ENCODE measurements at regions not wholly inside any gene's neighbourhood (a gene's known extent, or its start where the extent isn't known, plus 50 kb on each side); places are given as distances from the start of the nearest gene placed in this dataset.
"Not testable (repeated sequence)": the region's sequence is repeated elsewhere in the genome, so short reads cannot be mapped to it uniquely, and the experiment has no call there.

DNA sequence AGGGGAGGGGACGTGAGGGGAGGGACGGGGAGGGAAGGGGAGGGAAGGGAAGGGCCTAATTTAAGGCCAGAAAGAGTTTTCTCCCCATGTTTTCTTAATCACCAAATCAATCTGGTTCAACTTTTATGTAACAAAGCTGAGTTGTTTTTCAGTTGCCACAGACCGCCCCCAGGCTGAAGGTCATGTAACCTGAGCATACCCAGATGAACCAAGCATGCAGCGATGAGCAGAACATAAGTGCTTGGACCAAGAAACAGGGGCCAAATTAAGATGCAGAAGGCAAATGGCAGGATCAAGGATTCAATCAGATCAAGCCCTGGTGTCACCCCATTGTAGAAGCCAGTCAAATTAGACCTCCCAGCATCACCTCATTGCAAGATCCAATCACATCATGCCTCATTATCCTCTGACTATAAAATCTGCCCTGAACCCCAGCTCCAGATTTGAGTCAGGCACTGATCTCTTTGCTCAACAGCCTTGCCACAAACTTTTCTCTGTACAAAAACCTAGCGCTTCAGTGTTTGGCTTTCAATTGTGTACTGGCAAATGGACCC is 113.5 kb upstream of the TNPO1 start:
- DNase-seq (ENCODE audit: low read depth in 1 of 2, low spot score in 1 of 2) = no peak
- H3K27ac ChIP-seq = no peak overlapping the region
- H3K4me3 ChIP-seq = no peak overlapping the region
- TF ChIP-seq, protein P1, sequence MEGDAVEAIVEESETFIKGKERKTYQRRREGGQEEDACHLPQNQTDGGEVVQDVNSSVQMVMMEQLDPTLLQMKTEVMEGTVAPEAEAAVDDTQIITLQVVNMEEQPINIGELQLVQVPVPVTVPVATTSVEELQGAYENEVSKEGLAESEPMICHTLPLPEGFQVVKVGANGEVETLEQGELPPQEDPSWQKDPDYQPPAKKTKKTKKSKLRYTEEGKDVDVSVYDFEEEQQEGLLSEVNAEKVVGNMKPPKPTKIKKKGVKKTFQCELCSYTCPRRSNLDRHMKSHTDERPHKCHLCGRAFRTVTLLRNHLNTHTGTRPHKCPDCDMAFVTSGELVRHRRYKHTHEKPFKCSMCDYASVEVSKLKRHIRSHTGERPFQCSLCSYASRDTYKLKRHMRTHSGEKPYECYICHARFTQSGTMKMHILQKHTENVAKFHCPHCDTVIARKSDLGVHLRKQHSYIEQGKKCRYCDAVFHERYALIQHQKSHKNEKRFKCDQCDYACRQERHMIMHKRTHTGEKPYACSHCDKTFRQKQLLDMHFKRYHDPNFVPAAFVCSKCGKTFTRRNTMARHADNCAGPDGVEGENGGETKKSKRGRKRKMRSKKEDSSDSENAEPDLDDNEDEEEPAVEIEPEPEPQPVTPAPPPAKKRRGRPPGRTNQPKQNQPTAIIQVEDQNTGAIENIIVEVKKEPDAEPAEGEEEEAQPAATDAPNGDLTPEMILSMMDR (IDR thresholded peaks at IDR 0.05; ENCODE audit: low read depth, low read length) = no peak
- no peaks in the 10 kb centered on the region for H3K4me1 ChIP-seq (ENCODE audit: low read depth)
- no peaks in the 10 kb centered on the region for H3K9me3 ChIP-seq (ENCODE audit: low read depth)
- H3K36me3 ChIP-seq = no peaks in the 10 kb centered on the region
- no peaks in the 10 kb centered on the region for H3K27me3 ChIP-seq

DNA sequence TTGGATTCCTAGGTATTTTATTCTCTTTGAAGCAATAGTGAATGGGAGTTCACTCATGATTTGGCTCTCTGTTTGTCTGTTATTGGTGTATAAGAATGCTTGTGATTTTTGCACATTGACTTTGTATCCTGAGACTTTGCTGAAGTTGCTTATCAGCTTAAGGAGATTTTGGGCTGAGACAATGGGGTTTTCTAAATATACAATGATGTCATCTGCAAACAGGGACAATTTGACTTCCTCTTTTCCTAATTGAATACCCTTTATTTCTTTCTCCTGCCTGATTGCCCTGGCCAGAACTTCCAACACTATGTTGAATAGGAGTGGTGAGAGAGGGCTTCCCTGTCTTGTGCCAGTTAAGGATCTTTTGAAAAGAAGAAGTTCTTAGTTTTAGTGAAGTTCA is 114.4 kb upstream of the TNPO1 start:
- H3K9me3 ChIP-seq (ENCODE audit: low read depth); H3K27me3 ChIP-seq; H3K4me3 ChIP-seq; H3K36me3 ChIP-seq; H3K4me1 ChIP-seq (ENCODE audit: low read depth); DNase-seq (ENCODE audit: low read depth in 1 of 2, low spot score in 1 of 2); H3K27ac ChIP-seq: not testable (repeated sequence)

DNA sequence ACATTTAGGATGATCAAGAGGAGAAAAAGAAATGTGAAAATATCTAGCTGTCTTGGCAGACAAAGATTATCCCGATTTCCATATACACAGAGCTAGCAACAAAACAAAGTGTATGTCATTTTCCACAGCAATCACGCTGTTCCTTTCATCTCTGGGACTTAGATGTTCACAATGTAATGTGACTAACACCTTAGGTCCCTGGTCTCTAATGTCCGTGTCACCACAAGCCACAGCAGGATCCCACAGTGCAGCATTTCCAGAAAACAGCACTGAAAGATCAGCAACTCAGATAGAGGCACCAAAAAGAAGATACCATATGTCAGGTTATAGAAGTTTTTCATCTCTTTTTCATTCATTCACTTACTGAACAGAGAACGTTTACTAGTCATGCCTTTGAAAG is 118.0 kb upstream of the TNPO1 start:
- H3K36me3 ChIP-seq = no peaks in the 10 kb centered on the region
- TF ChIP-seq, protein P1 (IDR thresholded peaks at IDR 0.05; ENCODE audit: low read depth, low read length) = no peak
- no peak for DNase-seq (ENCODE audit: low read depth in 1 of 2, low spot score in 1 of 2)
- no peaks in the 10 kb centered on the region for H3K4me1 ChIP-seq (ENCODE audit: low read depth)
- peaks cover 4% of the 10 kb centered on the region for H3K9me3 ChIP-seq (ENCODE audit: low read depth)
- H3K27ac ChIP-seq = no peak overlapping the region
- no peak overlapping the region for H3K4me3 ChIP-seq
- H3K27me3 ChIP-seq = no peaks in the 10 kb centered on the region

DNA sequence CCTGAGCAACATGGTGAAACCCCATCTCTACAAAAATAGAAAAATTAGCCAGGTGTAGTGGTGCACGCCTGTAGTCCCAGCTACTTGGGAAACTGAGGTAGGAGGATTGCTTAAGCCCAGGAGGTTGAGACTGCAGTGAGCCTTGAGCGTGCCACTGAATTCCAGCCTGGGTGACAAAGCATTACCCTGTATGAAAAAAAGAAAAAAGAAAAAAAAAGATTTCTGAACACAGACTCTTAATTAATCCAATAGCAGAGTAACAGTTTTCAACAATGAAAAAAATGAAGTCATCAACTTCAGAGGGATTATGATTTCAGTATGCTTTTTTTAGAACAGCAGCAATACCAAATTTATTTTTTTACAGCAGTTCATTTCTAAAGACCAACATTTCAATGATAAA is 118.8 kb upstream of the TNPO1 start:
- H3K36me3 ChIP-seq = no peaks in the 10 kb centered on the region
- H3K4me3 ChIP-seq = no peak overlapping the region
- DNase-seq (ENCODE audit: low read depth in 1 of 2, low spot score in 1 of 2) = no peak
- no peak overlapping the region for H3K27ac ChIP-seq
- TF ChIP-seq, protein P1 (IDR thresholded peaks at IDR 0.05; ENCODE audit: low read depth, low read length) = no peak
- no peaks in the 10 kb centered on the region for H3K4me1 ChIP-seq (ENCODE audit: low read depth)
- peaks cover 4% of the 10 kb centered on the region for H3K9me3 ChIP-seq (ENCODE audit: low read depth)
- no peaks in the 10 kb centered on the region for H3K27me3 ChIP-seq

DNA sequence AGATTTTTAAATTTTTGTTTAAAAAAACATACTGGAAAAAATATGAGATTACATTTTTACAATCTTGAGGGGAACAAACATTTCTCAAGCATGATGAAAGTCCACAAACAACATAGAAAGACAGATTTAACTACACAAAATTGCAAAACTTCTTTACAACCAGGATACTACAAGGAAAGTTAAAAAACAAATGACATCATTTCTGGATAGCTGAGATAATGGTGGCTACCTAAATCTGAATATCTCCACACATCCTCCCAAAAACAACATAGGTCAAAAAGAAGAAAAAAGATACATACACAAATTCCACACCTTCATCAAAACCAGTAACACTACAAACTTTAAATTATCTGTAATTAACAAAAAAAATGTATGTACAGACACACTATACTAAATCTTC is 120.8 kb upstream of the TNPO1 start:
- Histone ChIP-seq H3K4me1 (ENCODE audit: low read depth) (no peaks in the 10 kb centered on the region), H3K27me3 (no peaks in the 10 kb centered on the region), H3K27ac (no peak overlapping the region), H3K9me3 (ENCODE audit: low read depth) (peaks cover 4% of the 10 kb centered on the region), H3K4me3 (no peak overlapping the region), H3K36me3 (no peaks in the 10 kb centered on the region)
- DNase-seq (ENCODE audit: low read depth in 1 of 2, low spot score in 1 of 2) = no peak
- TF ChIP-seq, protein P1 (IDR thresholded peaks at IDR 0.05; ENCODE audit: low read depth, low read length) = no peak

DNA sequence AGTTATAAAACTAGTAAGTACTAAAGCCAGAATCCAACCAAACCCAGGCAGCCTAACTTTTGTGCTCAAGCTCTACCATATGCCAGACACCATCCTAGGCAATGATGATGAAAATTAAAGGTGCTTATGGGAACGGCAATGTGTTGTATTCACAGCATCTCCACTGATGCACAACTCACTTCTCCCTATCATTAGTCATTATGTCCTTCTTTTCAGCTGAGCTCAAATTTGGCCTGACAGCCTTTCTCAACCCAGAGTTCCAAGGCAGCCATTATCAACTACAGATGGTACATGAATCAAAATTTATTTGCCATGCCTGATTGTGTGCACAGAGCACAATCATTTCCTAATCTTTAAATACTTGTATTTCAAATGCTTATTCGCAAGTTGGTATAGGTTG is 121.6 kb upstream of the TNPO1 start:
- no peak overlapping the region for H3K27ac ChIP-seq
- no peak overlapping the region for H3K4me3 ChIP-seq
- no peaks in the 10 kb centered on the region for H3K36me3 ChIP-seq
- no peaks in the 10 kb centered on the region for H3K27me3 ChIP-seq
- TF ChIP-seq, protein P1 (IDR thresholded peaks at IDR 0.05; ENCODE audit: low read depth, low read length) = no peak
- DNase-seq (ENCODE audit: low read depth in 1 of 2, low spot score in 1 of 2) = no peak
- peaks cover 4% of the 10 kb centered on the region for H3K9me3 ChIP-seq (ENCODE audit: low read depth)
- no peaks in the 10 kb centered on the region for H3K4me1 ChIP-seq (ENCODE audit: low read depth)

Data from cardiac muscle cell (in vitro differentiated cells and primary cell).